PFSK-1 (cell line): ENCODE measurements at regions not wholly inside any gene's neighbourhood (a gene's known extent, or its start where the extent isn't known, plus 50 kb on each side); places are given as distances from the start of the nearest gene placed in this dataset.

Source experiments
- FOXP2 ChIP-seq: optimal IDR thresholded peaks from 2 replicates; pipeline ENCODE3; 2011; ENCODE audit warnings: borderline replicate concordance, control low read depth, inconsistent platforms; ENCODE audit not compliant: insufficient read depth; ENCODE audit errors: extremely low read length, extremely low read depth
- POLR2AphosphoS5 ChIP-seq: IDR thresholded peaks from 2 replicates; pipeline ENCODE4 v1.6.1; 2012; ENCODE audit warnings: low read depth, mild to moderate bottlenecking, control low read depth, low read length, moderate library complexity
- SIN3A ChIP-seq: IDR thresholded peaks from 2 replicates; pipeline ENCODE4 v1.6.1; 2012; ENCODE audit warnings: mild to moderate bottlenecking, low read length, moderate library complexity, borderline replicate concordance; ENCODE audit not compliant: insufficient read depth
- TAF1 ChIP-seq: IDR thresholded peaks from 2 replicates; pipeline ENCODE4 v1.6.1; 2012; ENCODE audit warnings: low read length, control low read depth, borderline replicate concordance; ENCODE audit not compliant: insufficient read depth
- TF ChIP-seq, protein P1 (sequence below), 2 experiments: IDR thresholded peaks; 2 replicates each; pipeline versions ENCODE4 v1.6.1 to v1.8.0; 2011 to 2012; ENCODE audit warnings: low read depth in 2 of 2, low read length in 2 of 2, control low read depth in 1 of 2, inconsistent platforms in 1 of 2, mild to moderate bottlenecking in 1 of 2, moderate library complexity in 1 of 2; ENCODE audit not compliant: insufficient read depth in 1 of 2

DNA sequence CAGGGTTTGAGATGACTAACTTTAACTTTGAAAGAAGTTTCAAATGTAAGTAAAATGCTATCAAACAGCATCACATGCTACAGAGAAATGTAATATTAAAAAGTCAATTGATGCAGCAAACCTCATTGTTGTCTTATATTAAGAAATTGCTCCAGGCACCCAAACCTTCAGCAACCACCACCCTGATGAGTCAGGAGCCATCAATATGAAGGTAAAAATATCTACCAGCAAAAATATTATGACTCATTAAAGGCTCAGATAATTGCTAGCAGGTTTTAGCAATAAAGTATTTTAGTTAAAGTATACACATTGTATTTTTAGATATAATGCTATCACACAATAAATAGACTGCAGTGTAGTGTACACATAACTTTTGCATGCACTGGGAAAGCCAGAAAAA is 746.3 kb downstream of the ZPLD1 start:
- no peak for TF ChIP-seq FOXP2
- TF ChIP-seq POLR2AphosphoS5 = no peak
- no peak for TF ChIP-seq SIN3A
- TF ChIP-seq TAF1 = no peak
- TF ChIP-seq, protein P1, sequence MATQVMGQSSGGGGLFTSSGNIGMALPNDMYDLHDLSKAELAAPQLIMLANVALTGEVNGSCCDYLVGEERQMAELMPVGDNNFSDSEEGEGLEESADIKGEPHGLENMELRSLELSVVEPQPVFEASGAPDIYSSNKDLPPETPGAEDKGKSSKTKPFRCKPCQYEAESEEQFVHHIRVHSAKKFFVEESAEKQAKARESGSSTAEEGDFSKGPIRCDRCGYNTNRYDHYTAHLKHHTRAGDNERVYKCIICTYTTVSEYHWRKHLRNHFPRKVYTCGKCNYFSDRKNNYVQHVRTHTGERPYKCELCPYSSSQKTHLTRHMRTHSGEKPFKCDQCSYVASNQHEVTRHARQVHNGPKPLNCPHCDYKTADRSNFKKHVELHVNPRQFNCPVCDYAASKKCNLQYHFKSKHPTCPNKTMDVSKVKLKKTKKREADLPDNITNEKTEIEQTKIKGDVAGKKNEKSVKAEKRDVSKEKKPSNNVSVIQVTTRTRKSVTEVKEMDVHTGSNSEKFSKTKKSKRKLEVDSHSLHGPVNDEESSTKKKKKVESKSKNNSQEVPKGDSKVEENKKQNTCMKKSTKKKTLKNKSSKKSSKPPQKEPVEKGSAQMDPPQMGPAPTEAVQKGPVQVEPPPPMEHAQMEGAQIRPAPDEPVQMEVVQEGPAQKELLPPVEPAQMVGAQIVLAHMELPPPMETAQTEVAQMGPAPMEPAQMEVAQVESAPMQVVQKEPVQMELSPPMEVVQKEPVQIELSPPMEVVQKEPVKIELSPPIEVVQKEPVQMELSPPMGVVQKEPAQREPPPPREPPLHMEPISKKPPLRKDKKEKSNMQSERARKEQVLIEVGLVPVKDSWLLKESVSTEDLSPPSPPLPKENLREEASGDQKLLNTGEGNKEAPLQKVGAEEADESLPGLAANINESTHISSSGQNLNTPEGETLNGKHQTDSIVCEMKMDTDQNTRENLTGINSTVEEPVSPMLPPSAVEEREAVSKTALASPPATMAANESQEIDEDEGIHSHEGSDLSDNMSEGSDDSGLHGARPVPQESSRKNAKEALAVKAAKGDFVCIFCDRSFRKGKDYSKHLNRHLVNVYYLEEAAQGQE (IDR thresholded peaks at IDR 0.05; ENCODE audit: insufficient read depth in 1 of 2, low read depth in 2 of 2, low read length in 2 of 2) = no peak

DNA sequence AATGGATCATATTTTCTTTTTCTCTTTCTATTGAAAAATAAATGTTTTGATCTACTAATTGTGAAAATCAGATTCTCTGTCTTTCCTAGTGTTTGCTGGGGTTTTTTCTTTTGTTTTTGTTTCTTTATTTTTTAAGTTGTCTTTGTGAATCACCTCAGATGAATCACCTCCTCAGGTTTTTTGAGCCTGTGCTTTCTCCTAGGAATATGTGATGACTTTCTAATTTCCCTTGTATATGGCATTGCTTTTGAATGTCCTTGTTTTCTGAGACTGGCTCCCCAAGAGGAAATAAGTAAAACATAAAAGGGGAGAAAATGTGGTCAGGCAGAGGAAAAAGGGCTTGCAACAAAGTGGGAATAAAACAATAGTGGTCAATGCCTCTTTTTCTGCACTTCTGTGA is 750.0 kb downstream of the ZPLD1 start:
- no peak for TF ChIP-seq FOXP2
- TF ChIP-seq, protein P1 (IDR thresholded peaks at IDR 0.05; ENCODE audit: insufficient read depth in 1 of 2, low read depth in 2 of 2, low read length in 2 of 2) = no peak
- no peak for TF ChIP-seq TAF1
- TF ChIP-seq POLR2AphosphoS5 = no peak
- no peak for TF ChIP-seq SIN3A

DNA sequence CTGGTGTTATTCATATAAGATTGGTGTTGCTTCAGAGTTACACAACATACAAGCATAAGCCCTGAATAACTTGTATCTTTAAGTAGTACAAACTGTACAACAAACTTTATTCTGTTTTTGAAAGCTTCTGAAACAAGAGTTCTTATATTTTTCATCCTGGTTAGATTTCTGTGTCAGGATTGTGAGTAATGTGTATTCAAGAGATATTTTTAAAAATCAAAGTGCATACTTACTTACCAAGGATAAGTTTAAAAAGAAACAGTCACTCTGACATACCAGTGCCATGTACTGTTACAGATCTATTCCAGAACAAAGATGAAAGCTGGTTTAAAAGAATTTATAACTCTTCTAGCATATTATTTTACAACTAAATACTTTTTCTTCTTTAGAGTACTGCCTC is 755.1 kb downstream of the ZPLD1 start:
- TF ChIP-seq, protein P1 (IDR thresholded peaks at IDR 0.05; ENCODE audit: insufficient read depth in 1 of 2, low read depth in 2 of 2, low read length in 2 of 2) = no peak
- no peak for TF ChIP-seq TAF1
- TF ChIP-seq POLR2AphosphoS5 = no peak
- no peak for TF ChIP-seq FOXP2
- TF ChIP-seq SIN3A = no peak

DNA sequence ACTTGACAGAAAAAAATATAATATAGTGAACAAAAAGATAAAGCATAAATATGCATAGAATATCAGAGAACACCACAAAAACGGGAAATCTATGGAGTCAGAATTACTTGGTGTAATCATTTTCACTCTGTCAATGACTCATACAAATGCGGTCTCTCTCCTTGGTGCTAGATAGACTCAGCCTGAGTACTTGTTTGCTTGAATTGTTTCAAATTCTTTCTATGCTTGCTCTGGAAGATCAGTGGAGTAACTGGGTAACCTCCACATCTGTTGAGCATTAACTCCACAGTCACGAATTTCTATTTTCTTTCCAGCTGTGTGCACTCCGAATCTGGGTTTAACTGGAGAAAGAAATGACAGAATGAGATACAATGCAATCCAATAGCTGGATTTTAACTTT is 760.4 kb downstream of the ZPLD1 start:
- TF ChIP-seq POLR2AphosphoS5 = no peak
- TF ChIP-seq, protein P1 (IDR thresholded peaks at IDR 0.05; ENCODE audit: insufficient read depth in 1 of 2, low read depth in 2 of 2, low read length in 2 of 2) = peak in 1 of 2 experiments; percentile 73; a peak in 1 of 4 replicates

DNA sequence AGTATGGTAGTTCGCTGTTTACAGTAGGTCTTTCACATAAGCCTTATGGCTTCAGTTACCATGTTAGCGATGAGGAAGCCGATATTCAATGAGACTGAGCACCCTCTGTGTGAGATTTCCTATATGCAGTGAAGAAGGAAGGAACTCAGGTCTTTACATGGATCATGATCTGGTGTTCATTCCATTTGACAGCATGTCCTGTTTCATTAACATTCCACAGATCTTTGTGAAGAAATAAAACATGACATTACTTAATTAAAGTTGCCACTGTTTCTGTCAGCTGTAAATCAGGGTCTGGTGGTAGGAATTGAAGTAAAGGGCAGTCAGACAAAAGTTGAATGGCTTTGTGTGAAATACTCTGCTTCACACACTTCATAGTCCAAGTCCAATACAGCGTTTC is 768.6 kb downstream of the ZPLD1 start:
- TF ChIP-seq SIN3A (no peak), FOXP2 (no peak), TAF1 (no peak), POLR2AphosphoS5 (no peak)
- TF ChIP-seq, protein P1 (IDR thresholded peaks at IDR 0.05; ENCODE audit: insufficient read depth in 1 of 2, low read depth in 2 of 2, low read length in 2 of 2) = no peak
